T-helper 2 cell treated with Interferon-gamma antibody and Interleukin-4, amounts not matched to agents 5 μg/mL and 100 μg/mL, for 36 hours (primary cell): ENCODE measurements at regions not wholly inside any gene's neighbourhood (a gene's known extent, or its start where the extent isn't known, plus 50 kb on each side); places are given as distances from the start of the nearest gene placed in this dataset.

Experiments used
- DNase-seq: peaks from one replicate; pipeline ENCODE4 v3.0.0; 2021; ENCODE audit warnings: low spot score
- H3K27ac Mint-ChIP-seq: one replicate; pipeline ENCODE4 v1.8.0; 2021; ENCODE audit warnings: mild to moderate bottlenecking, mixed read lengths
- H3K27me3 Mint-ChIP-seq: one replicate; pipeline ENCODE4 v1.8.0; 2021; ENCODE audit warnings: low read depth, mixed read lengths
- H3K36me3 Mint-ChIP-seq: one replicate; pipeline ENCODE4 v1.8.0; 2021; ENCODE audit warnings: low read depth, mixed read lengths
- H3K4me1 Mint-ChIP-seq: one replicate; pipeline ENCODE4 v1.8.0; 2021; ENCODE audit warnings: low read depth, mixed read lengths
- H3K4me3 Mint-ChIP-seq: one replicate; pipeline ENCODE4 v1.8.0; 2022; ENCODE audit warnings: mild to moderate bottlenecking, moderate library complexity, mixed read lengths
- H3K9me3 Mint-ChIP-seq: one replicate; pipeline ENCODE4 v1.8.0; 2021; ENCODE audit warnings: mixed read lengths

- peak overlapping the region; percentile 84 for H3K4me3 Mint-ChIP-seq
Measured at GRCh38 chr14:76955575-76956315, 72.8 kb downstream of the IRF2BPL start.

GRCh38 chr14:76954394-76955190, 73.9 kb downstream of the IRF2BPL start:
- no peak for DNase-seq
- peak overlapping the region; percentile 30 for H3K4me3 Mint-ChIP-seq
- peaks cover 71% of the 10 kb centered on the region for H3K4me1 Mint-ChIP-seq
- no peaks in the 10 kb centered on the region for H3K36me3 Mint-ChIP-seq
- H3K27me3 Mint-ChIP-seq: no peaks in the 10 kb centered on the region
- H3K9me3 Mint-ChIP-seq: no peaks in the 10 kb centered on the region
- peak overlapping the region; percentile 76 for H3K27ac Mint-ChIP-seq

More at GRCh38 chr14:76955575-76956315, 72.8 kb downstream of the IRF2BPL start:
- H3K27me3 Mint-ChIP-seq: no peaks in the 10 kb centered on the region
- peak overlapping the region; percentile 93 for H3K27ac Mint-ChIP-seq
- H3K9me3 Mint-ChIP-seq: no peaks in the 10 kb centered on the region
- no peaks in the 10 kb centered on the region for H3K36me3 Mint-ChIP-seq
- DNase-seq: peak; percentile 67
- peaks cover 70% of the 10 kb centered on the region for H3K4me1 Mint-ChIP-seq

- peak; percentile 47 for DNase-seq
- H3K27me3 Mint-ChIP-seq: no peaks in the 10 kb centered on the region
- no peaks in the 10 kb centered on the region for H3K36me3 Mint-ChIP-seq
- H3K9me3 Mint-ChIP-seq: no peaks in the 10 kb centered on the region
- H3K4me1 Mint-ChIP-seq: peaks cover 65% of the 10 kb centered on the region
- H3K27ac Mint-ChIP-seq: peak overlapping the region; percentile 85
- H3K4me3 Mint-ChIP-seq: peak overlapping the region; percentile 60
Measured at GRCh38 chr14:76953311-76953945, 75.1 kb downstream of the IRF2BPL start.

GRCh38 chr14:76951166-76951565, 77.3 kb downstream of the IRF2BPL start:
- H3K9me3 Mint-ChIP-seq: no peaks in the 10 kb centered on the region
- no peaks in the 10 kb centered on the region for H3K36me3 Mint-ChIP-seq
- peaks cover 65% of the 10 kb centered on the region for H3K4me1 Mint-ChIP-seq
- H3K27me3 Mint-ChIP-seq: no peaks in the 10 kb centered on the region
- H3K27ac Mint-ChIP-seq: no peak overlapping the region
- DNase-seq: no peak
- H3K4me3 Mint-ChIP-seq: no peak overlapping the region

- no peak for DNase-seq
- Mint-ChIP-seq H3K4me3 (no peak overlapping the region), H3K27ac (no peak overlapping the region), H3K9me3 (no peaks in the 10 kb centered on the region), H3K4me1 (peaks cover 57% of the 10 kb centered on the region), H3K36me3 (no peaks in the 10 kb centered on the region), H3K27me3 (no peaks in the 10 kb centered on the region)
Measured at GRCh38 chr14:76950055-76951020, 78.2 kb downstream of the IRF2BPL start.

- Mint-ChIP-seq H3K27me3 (no peaks in the 10 kb centered on the region), H3K4me3 (no peak overlapping the region), H3K4me1 (peaks cover 48% of the 10 kb centered on the region), H3K27ac (no peak overlapping the region), H3K9me3 (no peaks in the 10 kb centered on the region), H3K36me3 (no peaks in the 10 kb centered on the region)
- no peak for DNase-seq
Measured at GRCh38 chr14:76948976-76949375, 79.5 kb downstream of the IRF2BPL start.

- H3K4me1 Mint-ChIP-seq: peaks cover 44% of the 10 kb centered on the region
- no peaks in the 10 kb centered on the region for H3K9me3 Mint-ChIP-seq
- no peaks in the 10 kb centered on the region for H3K27me3 Mint-ChIP-seq
- no peaks in the 10 kb centered on the region for H3K36me3 Mint-ChIP-seq
- H3K4me3 Mint-ChIP-seq: no peak overlapping the region
- no peak overlapping the region for H3K27ac Mint-ChIP-seq
- DNase-seq: no peak
Measured at GRCh38 chr14:76948213-76948947, 80.1 kb downstream of the IRF2BPL start.

- Mint-ChIP-seq H3K9me3 (no peaks in the 10 kb centered on the region), H3K4me3 (no peak overlapping the region), H3K27me3 (no peaks in the 10 kb centered on the region), H3K27ac (peak overlapping the region; percentile 8), H3K36me3 (no peaks in the 10 kb centered on the region), H3K4me1 (peaks cover 45% of the 10 kb centered on the region)
- DNase-seq: no peak
Measured at GRCh38 chr14:76947838-76948184, 80.7 kb downstream of the IRF2BPL start.

- peaks cover 49% of the 10 kb centered on the region for H3K4me1 Mint-ChIP-seq
- peak overlapping the region; percentile 5 for H3K4me3 Mint-ChIP-seq
- no peaks in the 10 kb centered on the region for H3K27me3 Mint-ChIP-seq
- H3K27ac Mint-ChIP-seq: peak overlapping the region; percentile 20
- no peaks in the 10 kb centered on the region for H3K9me3 Mint-ChIP-seq
- DNase-seq: peak; percentile 82
- no peaks in the 10 kb centered on the region for H3K36me3 Mint-ChIP-seq
Measured at GRCh38 chr14:76947078-76947837, 81.2 kb downstream of the IRF2BPL start.

- Mint-ChIP-seq H3K4me1 (peaks cover 48% of the 10 kb centered on the region), H3K27me3 (no peaks in the 10 kb centered on the region), H3K27ac (peak overlapping the region; percentile 20), H3K36me3 (no peaks in the 10 kb centered on the region), H3K9me3 (no peaks in the 10 kb centered on the region), H3K4me3 (peak overlapping the region; percentile 5)
- no peak for DNase-seq
Measured at GRCh38 chr14:76946753-76947077, 81.8 kb downstream of the IRF2BPL start.

- Mint-ChIP-seq H3K36me3 (no peaks in the 10 kb centered on the region), H3K4me3 (no peak overlapping the region), H3K27me3 (no peaks in the 10 kb centered on the region), H3K4me1 (peaks cover 21% of the 10 kb centered on the region), H3K9me3 (no peaks in the 10 kb centered on the region), H3K27ac (no peak overlapping the region)
- DNase-seq: no peak
Measured at GRCh38 chr14:76943072-76943471, 85.4 kb downstream of the IRF2BPL start.

- H3K9me3 Mint-ChIP-seq: no peaks in the 10 kb centered on the region
- DNase-seq: peak; percentile 22
- H3K4me1 Mint-ChIP-seq: peaks cover 14% of the 10 kb centered on the region
- H3K36me3 Mint-ChIP-seq: no peaks in the 10 kb centered on the region
- H3K4me3 Mint-ChIP-seq: no peak overlapping the region
- peak overlapping the region; percentile 31 for H3K27ac Mint-ChIP-seq
- no peaks in the 10 kb centered on the region for H3K27me3 Mint-ChIP-seq
Measured at GRCh38 chr14:76941946-76942805, 86.3 kb downstream of the IRF2BPL start.
